GM12878 (cell line): ENCODE measurements at regions not wholly inside any gene's neighbourhood (a gene's known extent, or its start where the extent isn't known, plus 50 kb on each side); places are given as distances from the start of the nearest gene placed in this dataset.
A peak's percentile ranks its signal among the peaks of the same experiment; 100 is the strongest.

ENCODE experiments used
- ATAC-seq: fragments of 200-7000 bp; cut with Tn5 transposase; 3 replicates; pipeline ENCODE4 v1.9.1; 2020; ENCODE audit warnings: mild to moderate bottlenecking, moderate library complexity
- BruUV-seq: library from RNA; stranded (reverse); fragments of 400-500 nt; replicated peaks from 2 replicates; lab custom pipeline; 2021; lab: Mats Ljungman, UMichigan
- CTCF ChIA-PET: fragments of 300-600 bp; sonication (Branson Sonifier 250); formaldehyde crosslinking; extraction: SDS; loops from one replicate; lab custom pipeline; 2021; ENCODE audit warnings: inconsistent platforms; lab: Yijun Ruan, JAX
- POLR2A ChIA-PET: fragments of 350-600 bp; formaldehyde crosslinking; extraction: SDS; loops from one replicate; lab custom pipeline; 2021; ENCODE audit warnings: inconsistent platforms; lab: Charles Lee
- RAD21 ChIA-PET: fragments of 300-600 bp; sonication (Branson Sonifier 250); formaldehyde crosslinking; loops from one replicate; lab custom pipeline; 2023; ENCODE audit warnings: antibody characterized with exemption; ENCODE audit not compliant: unreplicated experiment; lab: Charles Lee
- SMC1A ChIA-PET: fragments of 300-600 bp; sonication (Branson Sonifier 250); formaldehyde crosslinking; loops from one replicate; lab custom pipeline; 2023; ENCODE audit not compliant: unreplicated experiment, uncharacterized antibody; lab: Charles Lee
- DNase-seq: peaks from one replicate; pipeline ENCODE4 v3.0.0-alpha.2; 2011; ENCODE audit warnings: low read depth, low spot score
- FAIRE-seq: peaks from 3 replicates; lab custom pipeline; 2011; peaks lifted over from hg19 to GRCh38; lab: Jason Lieb, UNC
- H2AFZ ChIP-seq: 2 replicates; pipeline ENCODE4 v1.6.0; 2011; ENCODE audit warnings: low read depth, low read length, control low read depth; ENCODE audit not compliant: control insufficient read depth
- H3K27ac ChIP-seq: 2 replicates; pipeline ENCODE4 v1.5.1; 2011; ENCODE audit warnings: control low read depth; ENCODE audit not compliant: control insufficient read depth, insufficient read depth
- H3K27me3 ChIP-seq, 2 experiments: replicated peaks in 1 of 2; 2 replicates each; pipeline versions ENCODE4 v1.6.0 to v1.6.1; 2011; ENCODE audit warnings: low read length in 1 of 2; ENCODE audit not compliant: control insufficient read depth in 2 of 2, insufficient read depth in 2 of 2
- H3K36me3 ChIP-seq, 2 experiments: 2 replicates each; pipeline ENCODE4 v1.5.1; 2011; ENCODE audit warnings: low read length in 1 of 2; ENCODE audit not compliant: control insufficient read depth in 2 of 2, insufficient read depth in 2 of 2
- H3K4me1 ChIP-seq: 2 replicates; pipeline ENCODE4 v1.6.1; 2011; ENCODE audit warnings: mild to moderate bottlenecking, low read length, moderate library complexity, mixed read lengths; ENCODE audit not compliant: control insufficient read depth, insufficient read depth
- H3K4me2 ChIP-seq: 2 replicates; pipeline ENCODE4 v1.6.0; 2011; ENCODE audit warnings: control low read depth; ENCODE audit not compliant: control insufficient read depth, insufficient read depth
- H3K4me3 ChIP-seq: fragments of 200-600 bp; sonication (generic); 2 replicates; pipeline ENCODE4 v1.5.1; 2016
- H3K79me2 ChIP-seq: 2 replicates; pipeline ENCODE4 v1.6.0; 2011; ENCODE audit warnings: low read length; ENCODE audit not compliant: control insufficient read depth, insufficient read depth
- H3K9ac ChIP-seq: 2 replicates; pipeline ENCODE4 v1.8.0; 2011; ENCODE audit warnings: low read length, control low read depth, mixed read lengths; ENCODE audit not compliant: control insufficient read depth, insufficient read depth
- H3K9me3 ChIP-seq: replicated peaks from 3 replicates; pipeline ENCODE4 v1.5.1; 2011; ENCODE audit warnings: mild to moderate bottlenecking, low read length; ENCODE audit not compliant: control insufficient read depth, insufficient read depth
- H4K20me1 ChIP-seq: 2 replicates; pipeline ENCODE4 v1.6.0; 2011; ENCODE audit not compliant: control insufficient read depth, insufficient read depth
- ESRRA ChIP-seq: IDR thresholded peaks from 2 replicates; pipeline ENCODE4 v1.6.1; 2012; ENCODE audit warnings: mild to moderate bottlenecking, low read length, improper control_type of control experiment
- FOXK2 ChIP-seq: fragments of 450-650 bp; IDR thresholded peaks from 2 replicates; pipeline ENCODE4 v1.6.1; 2017; ENCODE audit warnings: mild to moderate bottlenecking, moderate library complexity
- FOXM1 ChIP-seq: IDR thresholded peaks from 2 replicates; pipeline ENCODE4 v1.6.1; 2012; ENCODE audit warnings: low read depth, mild to moderate bottlenecking, inconsistent platforms, low read length, moderate library complexity
- HDAC6 ChIP-seq: fragments of 200-600 bp; sonication (generic); IDR thresholded peaks from one replicate; pipeline ENCODE4 v1.8.0; 2017; ENCODE audit warnings: antibody characterized with exemption; ENCODE audit not compliant: unreplicated experiment
- IKZF1 ChIP-seq: fragments of 450-650 bp; conservative IDR thresholded peaks from 2 replicates; pipeline ENCODE4 v1.6.1; 2017; ENCODE audit warnings: antibody characterized with exemption, mild to moderate bottlenecking
- NR2F1 ChIP-seq: fragments of 450-650 bp; conservative IDR thresholded peaks from 2 replicates; pipeline ENCODE4 v1.6.1; 2017; ENCODE audit warnings: mild to moderate bottlenecking
- NRF1 ChIP-seq: conservative IDR thresholded peaks from 2 replicates; pipeline ENCODE4 v1.6.1; 2011; ENCODE audit warnings: mild to moderate bottlenecking, low read depth, low read length, improper control_type of control experiment
- RBBP5 ChIP-seq: fragments of 200-600 bp; sonication (generic); conservative IDR thresholded peaks from 2 replicates; pipeline ENCODE4 v1.6.1; 2016
- ZNF217 ChIP-seq: fragments of 450-650 bp; IDR thresholded peaks from 2 replicates; pipeline ENCODE4 v1.6.1; 2017; ENCODE audit warnings: antibody characterized with exemption, mild to moderate bottlenecking
- ZNF24 ChIP-seq: fragments of 450-650 bp; IDR thresholded peaks from 2 replicates; pipeline ENCODE4 v1.6.1; 2017; ENCODE audit warnings: antibody characterized with exemption, mild to moderate bottlenecking
- ZSCAN29 ChIP-seq: fragments of 450-650 bp; IDR thresholded peaks from 2 replicates; pipeline ENCODE4 v1.6.1; 2017; ENCODE audit warnings: mild to moderate bottlenecking, moderate library complexity
- WGBS: methylation state at CpG from one replicate; pipeline ENCODE4 v1.1.6; 2016; ENCODE audit warnings: low lambda C conversion rate; ENCODE audit not compliant: insufficient replicate concordance, insufficient coverage; ENCODE audit errors: missing lambda C conversion rate; 5-methylcytosine and 5-hydroxymethylcytosine counted together
- in situ Hi-C: fragments of 300-500 bp; cut with MboI; formaldehyde crosslinking; loops from 9 replicates; pipeline ENCODE4 v1.14.3; 2018; ENCODE audit warnings: mixed read lengths
- intact Hi-C: fragments of 100-400 bp; cut with micrococcal nuclease; formaldehyde crosslinking; loops from one replicate; pipeline ENCODE4 v1.14.2; 2022; ENCODE audit not compliant: unreplicated experiment
- TF ChIP-seq, protein P1 (sequence below): fragments of 450-650 bp; IDR thresholded peaks from 2 replicates; pipeline ENCODE4 v1.6.1; 2016; ENCODE audit warnings: mild to moderate bottlenecking
- TF ChIP-seq, protein P2 (sequence below): IDR thresholded peaks from 2 replicates; pipeline ENCODE4 v1.6.1; 2012; ENCODE audit warnings: low read depth, low read length, improper control_type of control experiment
- TF ChIP-seq, protein P3 (sequence below): fragments of 450-650 bp; IDR thresholded peaks from 2 replicates; pipeline ENCODE4 v1.6.1; 2017; ENCODE audit warnings: mild to moderate bottlenecking
- TF ChIP-seq, protein P4 (sequence below): fragments of 450-650 bp; IDR thresholded peaks from 2 replicates; pipeline ENCODE4 v1.6.1; 2017; ENCODE audit warnings: mild to moderate bottlenecking, low read depth, inconsistent platforms; ENCODE audit not compliant: poor library complexity, severe bottlenecking
- TF ChIP-seq, protein P5 (sequence below): fragments of 450-650 bp; IDR thresholded peaks from 2 replicates; pipeline ENCODE4 v1.6.1; 2017; ENCODE audit warnings: mild to moderate bottlenecking, moderate library complexity

DNA sequence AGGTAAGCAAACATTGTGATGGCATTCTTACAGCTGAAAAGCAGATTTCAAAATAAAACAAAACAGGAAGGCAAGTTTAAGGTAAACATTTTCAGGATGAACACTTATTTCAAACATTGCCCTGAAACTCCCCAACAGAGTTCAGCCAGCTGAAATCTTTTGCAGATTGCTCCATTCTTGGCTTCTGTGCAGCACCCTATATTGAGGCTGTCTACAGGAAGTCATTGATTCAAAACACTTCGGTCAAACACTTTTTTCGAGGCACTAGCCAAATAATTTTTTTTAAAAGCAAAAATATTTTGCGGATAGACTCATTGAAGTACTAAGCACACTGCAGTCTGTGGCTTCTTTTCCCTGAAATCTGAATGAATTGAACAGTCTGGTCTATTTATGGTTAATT, 318.1 kb upstream of the PDE3A start:
- CTCF ChIA-PET = no interaction called here
- Histone ChIP-seq H2AFZ (no peak overlapping the region), H3K4me1 (no peaks in the 10 kb centered on the region), H3K36me3 (no peaks in the 10 kb centered on the region), H3K4me2 (no peak overlapping the region), H3K27me3 (no peaks in the 10 kb centered on the region), H3K79me2 (no peaks in the 10 kb centered on the region), H3K4me3 (no peak overlapping the region), H3K9ac (no peak overlapping the region), H3K27ac (no peak overlapping the region), H4K20me1 (no peaks in the 10 kb centered on the region), H3K9me3 (no peaks in the 10 kb centered on the region)
- in situ Hi-C loops (no loop called here), intact Hi-C loops (no loop called here)
- FAIRE-seq (no peak), DNase-seq (no peak), ATAC-seq (peak; percentile 48)
- RAD21 ChIA-PET = no interaction called here
- SMC1A ChIA-PET = interaction anchor here (0.9 to 1.4 kb wide), 2 partner anchors 10 to 16 kb away, joined by 3 to 5 read pairs; no protein-coding TSS in a partner anchor
- POLR2A ChIA-PET = no interaction called here
- 31% methylated on average over 3 of the region's 3 CpGs for WGBS
- no TSS peak for BruUV-seq
- TF ChIP-seq, protein P1, sequence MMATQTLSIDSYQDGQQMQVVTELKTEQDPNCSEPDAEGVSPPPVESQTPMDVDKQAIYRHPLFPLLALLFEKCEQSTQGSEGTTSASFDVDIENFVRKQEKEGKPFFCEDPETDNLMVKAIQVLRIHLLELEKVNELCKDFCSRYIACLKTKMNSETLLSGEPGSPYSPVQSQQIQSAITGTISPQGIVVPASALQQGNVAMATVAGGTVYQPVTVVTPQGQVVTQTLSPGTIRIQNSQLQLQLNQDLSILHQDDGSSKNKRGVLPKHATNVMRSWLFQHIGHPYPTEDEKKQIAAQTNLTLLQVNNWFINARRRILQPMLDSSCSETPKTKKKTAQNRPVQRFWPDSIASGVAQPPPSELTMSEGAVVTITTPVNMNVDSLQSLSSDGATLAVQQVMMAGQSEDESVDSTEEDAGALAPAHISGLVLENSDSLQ = no peak
- TF ChIP-seq FOXM1 = no peak
- TF ChIP-seq RBBP5 = no peak
- TF ChIP-seq ZSCAN29 = no peak
- no peak for TF ChIP-seq IKZF1
- TF ChIP-seq, protein P2, sequence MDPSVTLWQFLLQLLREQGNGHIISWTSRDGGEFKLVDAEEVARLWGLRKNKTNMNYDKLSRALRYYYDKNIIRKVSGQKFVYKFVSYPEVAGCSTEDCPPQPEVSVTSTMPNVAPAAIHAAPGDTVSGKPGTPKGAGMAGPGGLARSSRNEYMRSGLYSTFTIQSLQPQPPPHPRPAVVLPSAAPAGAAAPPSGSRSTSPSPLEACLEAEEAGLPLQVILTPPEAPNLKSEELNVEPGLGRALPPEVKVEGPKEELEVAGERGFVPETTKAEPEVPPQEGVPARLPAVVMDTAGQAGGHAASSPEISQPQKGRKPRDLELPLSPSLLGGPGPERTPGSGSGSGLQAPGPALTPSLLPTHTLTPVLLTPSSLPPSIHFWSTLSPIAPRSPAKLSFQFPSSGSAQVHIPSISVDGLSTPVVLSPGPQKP = no peak
- TF ChIP-seq ZNF217 = no peak
- no peak for TF ChIP-seq ESRRA
- no peak for TF ChIP-seq HDAC6
- no peak for TF ChIP-seq NRF1
- TF ChIP-seq, protein P3, sequence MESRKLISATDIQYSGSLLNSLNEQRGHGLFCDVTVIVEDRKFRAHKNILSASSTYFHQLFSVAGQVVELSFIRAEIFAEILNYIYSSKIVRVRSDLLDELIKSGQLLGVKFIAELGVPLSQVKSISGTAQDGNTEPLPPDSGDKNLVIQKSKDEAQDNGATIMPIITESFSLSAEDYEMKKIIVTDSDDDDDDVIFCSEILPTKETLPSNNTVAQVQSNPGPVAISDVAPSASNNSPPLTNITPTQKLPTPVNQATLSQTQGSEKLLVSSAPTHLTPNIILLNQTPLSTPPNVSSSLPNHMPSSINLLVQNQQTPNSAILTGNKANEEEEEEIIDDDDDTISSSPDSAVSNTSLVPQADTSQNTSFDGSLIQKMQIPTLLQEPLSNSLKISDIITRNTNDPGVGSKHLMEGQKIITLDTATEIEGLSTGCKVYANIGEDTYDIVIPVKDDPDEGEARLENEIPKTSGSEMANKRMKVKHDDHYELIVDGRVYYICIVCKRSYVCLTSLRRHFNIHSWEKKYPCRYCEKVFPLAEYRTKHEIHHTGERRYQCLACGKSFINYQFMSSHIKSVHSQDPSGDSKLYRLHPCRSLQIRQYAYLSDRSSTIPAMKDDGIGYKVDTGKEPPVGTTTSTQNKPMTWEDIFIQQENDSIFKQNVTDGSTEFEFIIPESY = no peak
- TF ChIP-seq, protein P4, sequence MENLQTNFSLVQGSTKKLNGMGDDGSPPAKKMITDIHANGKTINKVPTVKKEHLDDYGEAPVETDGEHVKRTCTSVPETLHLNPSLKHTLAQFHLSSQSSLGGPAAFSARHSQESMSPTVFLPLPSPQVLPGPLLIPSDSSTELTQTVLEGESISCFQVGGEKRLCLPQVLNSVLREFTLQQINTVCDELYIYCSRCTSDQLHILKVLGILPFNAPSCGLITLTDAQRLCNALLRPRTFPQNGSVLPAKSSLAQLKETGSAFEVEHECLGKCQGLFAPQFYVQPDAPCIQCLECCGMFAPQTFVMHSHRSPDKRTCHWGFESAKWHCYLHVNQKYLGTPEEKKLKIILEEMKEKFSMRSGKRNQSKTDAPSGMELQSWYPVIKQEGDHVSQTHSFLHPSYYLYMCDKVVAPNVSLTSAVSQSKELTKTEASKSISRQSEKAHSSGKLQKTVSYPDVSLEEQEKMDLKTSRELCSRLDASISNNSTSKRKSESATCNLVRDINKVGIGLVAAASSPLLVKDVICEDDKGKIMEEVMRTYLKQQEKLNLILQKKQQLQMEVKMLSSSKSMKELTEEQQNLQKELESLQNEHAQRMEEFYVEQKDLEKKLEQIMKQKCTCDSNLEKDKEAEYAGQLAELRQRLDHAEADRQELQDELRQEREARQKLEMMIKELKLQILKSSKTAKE = no peak
- TF ChIP-seq, protein P5, sequence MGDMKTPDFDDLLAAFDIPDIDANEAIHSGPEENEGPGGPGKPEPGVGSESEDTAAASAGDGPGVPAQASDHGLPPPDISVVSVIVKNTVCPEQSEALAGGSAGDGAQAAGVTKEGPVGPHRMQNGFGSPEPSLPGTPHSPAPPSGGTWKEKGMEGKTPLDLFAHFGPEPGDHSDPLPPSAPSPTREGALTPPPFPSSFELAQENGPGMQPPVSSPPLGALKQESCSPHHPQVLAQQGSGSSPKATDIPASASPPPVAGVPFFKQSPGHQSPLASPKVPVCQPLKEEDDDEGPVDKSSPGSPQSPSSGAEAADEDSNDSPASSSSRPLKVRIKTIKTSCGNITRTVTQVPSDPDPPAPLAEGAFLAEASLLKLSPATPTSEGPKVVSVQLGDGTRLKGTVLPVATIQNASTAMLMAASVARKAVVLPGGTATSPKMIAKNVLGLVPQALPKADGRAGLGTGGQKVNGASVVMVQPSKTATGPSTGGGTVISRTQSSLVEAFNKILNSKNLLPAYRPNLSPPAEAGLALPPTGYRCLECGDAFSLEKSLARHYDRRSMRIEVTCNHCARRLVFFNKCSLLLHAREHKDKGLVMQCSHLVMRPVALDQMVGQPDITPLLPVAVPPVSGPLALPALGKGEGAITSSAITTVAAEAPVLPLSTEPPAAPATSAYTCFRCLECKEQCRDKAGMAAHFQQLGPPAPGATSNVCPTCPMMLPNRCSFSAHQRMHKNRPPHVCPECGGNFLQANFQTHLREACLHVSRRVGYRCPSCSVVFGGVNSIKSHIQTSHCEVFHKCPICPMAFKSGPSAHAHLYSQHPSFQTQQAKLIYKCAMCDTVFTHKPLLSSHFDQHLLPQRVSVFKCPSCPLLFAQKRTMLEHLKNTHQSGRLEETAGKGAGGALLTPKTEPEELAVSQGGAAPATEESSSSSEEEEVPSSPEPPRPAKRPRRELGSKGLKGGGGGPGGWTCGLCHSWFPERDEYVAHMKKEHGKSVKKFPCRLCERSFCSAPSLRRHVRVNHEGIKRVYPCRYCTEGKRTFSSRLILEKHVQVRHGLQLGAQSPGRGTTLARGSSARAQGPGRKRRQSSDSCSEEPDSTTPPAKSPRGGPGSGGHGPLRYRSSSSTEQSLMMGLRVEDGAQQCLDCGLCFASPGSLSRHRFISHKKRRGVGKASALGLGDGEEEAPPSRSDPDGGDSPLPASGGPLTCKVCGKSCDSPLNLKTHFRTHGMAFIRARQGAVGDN = no peak
- TF ChIP-seq FOXK2 = no peak
- TF ChIP-seq ZNF24 = no peak
- TF ChIP-seq NR2F1 = no peak
